H9 (cell line): ENCODE measurements at regions not wholly inside any gene's neighbourhood (a gene's known extent, or its start where the extent isn't known, plus 50 kb on each side); places are given as distances from the start of the nearest gene placed in this dataset.

Experiments
- DNase-seq: peaks from one replicate; pipeline ENCODE4 v3.0.0-alpha.2; 2017
- H2AFZ ChIP-seq: one replicate; pipeline ENCODE4 v1.6.1; 2013; ENCODE audit warnings: mild to moderate bottlenecking, low read length, control low read depth, moderate library complexity
- H2AK5ac ChIP-seq: 2 replicates; pipeline ENCODE4 v1.6.1; 2013; ENCODE audit warnings: low read length, control low read depth, mixed read lengths; ENCODE audit not compliant: insufficient read length
- H2BK120ac ChIP-seq: one replicate; pipeline ENCODE4 v1.6.1; 2013; ENCODE audit warnings: low read depth, mild to moderate bottlenecking, low read length, control low read depth, inconsistent platforms; ENCODE audit not compliant: poor library complexity, severe bottlenecking
- H2BK12ac ChIP-seq: 2 replicates; pipeline ENCODE4 v1.6.1; 2013; ENCODE audit warnings: low read length, control low read depth, mixed read lengths, low read depth; ENCODE audit not compliant: insufficient read length
- H2BK15ac ChIP-seq: 2 replicates; pipeline ENCODE4 v1.6.1; 2013; ENCODE audit warnings: low read depth, low read length, control low read depth
- H2BK20ac ChIP-seq: one replicate; pipeline ENCODE4 v1.6.1; 2013; ENCODE audit warnings: low read depth, mild to moderate bottlenecking, low read length, control low read depth, inconsistent platforms; ENCODE audit not compliant: poor library complexity, severe bottlenecking
- H2BK5ac ChIP-seq: 2 replicates; pipeline ENCODE4 v1.6.1; 2013; ENCODE audit warnings: low read length, control low read depth, mixed read lengths; ENCODE audit not compliant: insufficient read length
- H3K14ac ChIP-seq: 2 replicates; pipeline ENCODE4 v1.6.1; 2013; ENCODE audit warnings: low read length, control low read depth; ENCODE audit not compliant: insufficient read depth
- H3K18ac ChIP-seq: 2 replicates; pipeline ENCODE4 v1.6.1; 2013; ENCODE audit warnings: low read depth, mild to moderate bottlenecking, mixed read lengths, low read length, control low read depth; ENCODE audit not compliant: insufficient read length
- H3K23ac ChIP-seq: 2 replicates; pipeline ENCODE4 v1.6.1; 2013; ENCODE audit warnings: low read length, control low read depth, mixed read lengths, low read depth; ENCODE audit not compliant: insufficient read length
- H3K23me2 ChIP-seq: 2 replicates; pipeline ENCODE4 v1.6.1; 2013; ENCODE audit warnings: low read depth, mild to moderate bottlenecking, mixed read lengths, low read length, control low read depth; ENCODE audit not compliant: insufficient read length, poor library complexity, severe bottlenecking
- H3K27ac ChIP-seq: 2 replicates; pipeline ENCODE4 v1.5.1; 2013; ENCODE audit warnings: low read length, control low read depth, mixed read lengths, low read depth; ENCODE audit not compliant: insufficient read length
- H3K27me3 ChIP-seq: 2 replicates; pipeline ENCODE4 v1.6.1; 2013; ENCODE audit warnings: low read length, control low read depth, inconsistent platforms; ENCODE audit not compliant: insufficient read depth
- H3K4ac ChIP-seq: 2 replicates; pipeline ENCODE4 v1.6.1; 2013; ENCODE audit warnings: low read depth, mild to moderate bottlenecking, control low read depth, inconsistent platforms, low read length, moderate library complexity
- H3K4me1 ChIP-seq: 2 replicates; pipeline ENCODE4 v1.6.1; 2013; ENCODE audit warnings: low read length, control low read depth, inconsistent platforms; ENCODE audit not compliant: insufficient read depth
- H3K4me2 ChIP-seq: 2 replicates; pipeline ENCODE4 v1.6.1; 2013; ENCODE audit warnings: low read length, control low read depth, mixed read lengths; ENCODE audit not compliant: insufficient read length, insufficient read depth
- H3K56ac ChIP-seq: 2 replicates; pipeline ENCODE4 v1.6.1; 2013; ENCODE audit warnings: low read depth, mild to moderate bottlenecking, mixed read lengths, low read length, control low read depth; ENCODE audit not compliant: insufficient read length
- H3K79me1 ChIP-seq: 2 replicates; pipeline ENCODE4 v1.6.1; 2013; ENCODE audit warnings: low read depth, mild to moderate bottlenecking, moderate library complexity, low read length, control low read depth, inconsistent platforms; ENCODE audit not compliant: insufficient read depth, poor library complexity, severe bottlenecking
- H3K79me2 ChIP-seq: 2 replicates; pipeline ENCODE4 v1.6.1; 2013; ENCODE audit warnings: low read length, control low read depth, inconsistent platforms; ENCODE audit not compliant: insufficient read depth
- H3K9ac ChIP-seq: 2 replicates; pipeline ENCODE4 v1.6.1; 2013; ENCODE audit warnings: low read length, control low read depth, mixed read lengths; ENCODE audit not compliant: insufficient read length; ENCODE audit errors: extremely low read depth
- H3K9me3 ChIP-seq: one replicate; pipeline ENCODE4 v1.6.1; 2013; ENCODE audit warnings: low read depth, low read length, inconsistent platforms; ENCODE audit not compliant: control insufficient read depth
- H3T11ph ChIP-seq: one replicate; pipeline ENCODE4 v1.6.1; 2013; ENCODE audit warnings: mild to moderate bottlenecking, low read length, control low read depth, inconsistent platforms
- H4K20me1 ChIP-seq: one replicate; pipeline ENCODE4 v1.6.1; 2013; ENCODE audit not compliant: control insufficient read depth, insufficient read length, insufficient read depth
- H4K5ac ChIP-seq: 2 replicates; pipeline ENCODE4 v1.6.1; 2013; ENCODE audit warnings: low read depth, mild to moderate bottlenecking, mixed read lengths, low read length, control low read depth; ENCODE audit not compliant: insufficient read length
- H4K8ac ChIP-seq: replicated peaks from 2 replicates; pipeline ENCODE4 v1.6.1; 2013; ENCODE audit warnings: low read length, control low read depth, mixed read lengths, low read depth; ENCODE audit not compliant: insufficient read length
- H4K91ac ChIP-seq: 2 replicates; pipeline ENCODE4 v1.6.1; 2013; ENCODE audit warnings: low read depth, mild to moderate bottlenecking, moderate library complexity, mixed read lengths, low read length, control low read depth; ENCODE audit not compliant: insufficient read length
- H3K27ac Mint-ChIP-seq, 3 experiments: 2 replicates in 2 of 3; 3 replicates in 1 of 3; pipeline ENCODE4 v1.8.0; 2020 to 2021; ENCODE audit warnings: mixed read lengths in 3 of 3, mild to moderate bottlenecking in 1 of 3, moderate library complexity in 1 of 3
- H3K27me3 Mint-ChIP-seq: 2 replicates; pipeline ENCODE4 v1.8.0; 2021; ENCODE audit warnings: low read depth, mild to moderate bottlenecking, moderate library complexity, mixed read lengths
- H3K36me3 Mint-ChIP-seq, 3 experiments: 2 replicates in 2 of 3; 3 replicates in 1 of 3; pipeline ENCODE4 v1.8.0; 2020 to 2021; ENCODE audit warnings: low read depth in 3 of 3, mixed read lengths in 3 of 3; ENCODE audit not compliant: insufficient read depth in 1 of 3
- H3K4me1 Mint-ChIP-seq, 2 experiments: 2 replicates each; pipeline ENCODE4 v1.8.0; 2020; ENCODE audit warnings: mixed read lengths in 2 of 2
- H3K4me3 Mint-ChIP-seq, 2 experiments: 2 replicates in 1 of 2; 3 replicates in 1 of 2; pipeline ENCODE4 v1.8.0; 2020 to 2021; ENCODE audit warnings: mild to moderate bottlenecking in 2 of 2, mixed read lengths in 2 of 2, moderate library complexity in 1 of 2
- H3K9me3 Mint-ChIP-seq, 2 experiments: 2 replicates in 1 of 2; 3 replicates in 1 of 2; pipeline ENCODE4 v1.8.0; 2020; ENCODE audit warnings: mild to moderate bottlenecking in 2 of 2, mixed read lengths in 2 of 2, moderate library complexity in 1 of 2
- CTCF ChIP-seq: fragments of 200-600 bp; sonication (generic); conservative IDR thresholded peaks from 3 replicates; pipeline ENCODE4 v1.8.0; 2021; ENCODE audit warnings: antibody characterized with exemption, mild to moderate bottlenecking
- WGBS: extraction: QIAGEN DNeasy Blood & Tissue Kit; methylation state at CpG from one replicate; pipeline ENCODE4 v1.1.7; 2013; ENCODE audit warnings: missing lambda C conversion rate, low lambda C conversion rate, mixed read lengths; ENCODE audit not compliant: insufficient read length; ENCODE audit errors: extremely low coverage; 5-methylcytosine and 5-hydroxymethylcytosine counted together

- Mint-ChIP-seq H3K27me3 (peaks cover 18% of the 10 kb centered on the region), H3K36me3 (no peaks in the 10 kb centered on the region), H3K4me1 (peaks cover 9 to 11% of the 10 kb centered on the region in 2 experiments), H3K27ac (no peak overlapping the region; a peak in 1 of 7 replicates), H3K9me3 (peaks cover 0 to 2% of the 10 kb centered on the region in 2 experiments; a peak in 1 of 5 replicates), H3K4me3 (no peak overlapping the region)
- Histone ChIP-seq H3K56ac (no peak overlapping the region), H3K4ac (no peak overlapping the region), H2AFZ (no peak overlapping the region), H2BK20ac (no peak overlapping the region), H4K5ac (no peak overlapping the region), H2AK5ac (no peak overlapping the region), H3K18ac (no peak overlapping the region), H2BK15ac (no peak overlapping the region), H3K9ac (no peak overlapping the region), H4K8ac (no peak overlapping the region), H3K4me2 (no peak overlapping the region), H2BK120ac (no peak overlapping the region), H3K27me3 (no peaks in the 10 kb centered on the region), H3K23me2 (no peaks in the 10 kb centered on the region), H4K91ac (no peak overlapping the region), H4K20me1 (no peaks in the 10 kb centered on the region), H3K14ac (no peak overlapping the region), H3K79me2 (no peaks in the 10 kb centered on the region), H2BK12ac (no peak overlapping the region), H3K27ac (no peak overlapping the region), H3K4me1 (no peaks in the 10 kb centered on the region), H3T11ph (no peak overlapping the region), H3K23ac (no peak overlapping the region), H2BK5ac (no peak overlapping the region), H3K79me1 (no peaks in the 10 kb centered on the region), H3K9me3 (no peaks in the 10 kb centered on the region)
- TF ChIP-seq CTCF, result no peak
- no peak for DNase-seq
- WGBS, result no CpG with 5 or more reads among the region's 5 CpGs
Measured at GRCh38 chr12:4109826-4110225, 163.7 kb upstream of the CCND2 start.
